ENCODE measurements at regions not wholly inside any gene's neighbourhood (a gene's known extent, or its start where the extent isn't known, plus 50 kb on each side); places are given as distances from the start of the nearest gene placed in this dataset.

- TF ChIP-seq TCF12 (IDR thresholded peaks at IDR 0.05; ENCODE audit: low read depth) (no peak), USF1 (IDR thresholded peaks at IDR 0.05) (no peak), TAF1 (IDR thresholded peaks at IDR 0.05; ENCODE audit: low read depth) (no peak), CEBPB (IDR thresholded peaks at IDR 0.05) (no peak), RAD21 (IDR thresholded peaks at IDR 0.05; ENCODE audit: low read depth) (no peak), EGR1 (IDR thresholded peaks at IDR 0.05) (no peak), MAX (IDR thresholded peaks at IDR 0.05) (no peak), NFIC (IDR thresholded peaks at IDR 0.05) (no peak), ZBTB7A (IDR thresholded peaks at IDR 0.05; ENCODE audit: low read depth) (no peak), YY1 (IDR thresholded peaks at IDR 0.05; ENCODE audit: low read depth) (no peak)
Measured at GRCh38 chr14:97524589-97525319, 727.6 kb downstream of the VRK1 start.

- TF ChIP-seq CEBPB (IDR thresholded peaks at IDR 0.05) = no peak
- TF ChIP-seq EP300 (IDR thresholded peaks at IDR 0.05; ENCODE audit: borderline replicate concordance) = no peak
- TF ChIP-seq FOXM1 (IDR thresholded peaks at IDR 0.05; ENCODE audit: borderline replicate concordance, low read depth) = no peak
- no peak for TF ChIP-seq TCF12 (IDR thresholded peaks at IDR 0.05; ENCODE audit: low read depth)
- TF ChIP-seq NFIC (IDR thresholded peaks at IDR 0.05) = no peak
Measured at GRCh38 chr14:97527993-97528392, 730.8 kb downstream of the VRK1 start.

GRCh38 chr14:97532052-97532451 is 734.9 kb downstream of the VRK1 start:
- TF ChIP-seq USF1 (IDR thresholded peaks at IDR 0.05) = no peak
- no peak for TF ChIP-seq MAX (IDR thresholded peaks at IDR 0.05)

- TF ChIP-seq REST (IDR thresholded peaks at IDR 0.05; ENCODE audit: low read depth) = no peak
- TF ChIP-seq TCF12 (IDR thresholded peaks at IDR 0.05; ENCODE audit: low read depth) = no peak
- TF ChIP-seq CEBPB (IDR thresholded peaks at IDR 0.05) = no peak
- TF ChIP-seq YY1 (IDR thresholded peaks at IDR 0.05; ENCODE audit: low read depth) = no peak
- TF ChIP-seq EGR1 (IDR thresholded peaks at IDR 0.05) = no peak
- TF ChIP-seq EP300 (IDR thresholded peaks at IDR 0.05; ENCODE audit: borderline replicate concordance) = no peak
- no peak for TF ChIP-seq MAX (IDR thresholded peaks at IDR 0.05)
Measured at GRCh38 chr14:97536421-97536820, 739.2 kb downstream of the VRK1 start.

GRCh38 chr14:97538749-97539410 is 741.7 kb downstream of the VRK1 start:
- TF ChIP-seq ZBTB7A (IDR thresholded peaks at IDR 0.05; ENCODE audit: low read depth) = no peak
- no peak for TF ChIP-seq RAD21 (IDR thresholded peaks at IDR 0.05; ENCODE audit: low read depth)
- no peak for TF ChIP-seq TCF12 (IDR thresholded peaks at IDR 0.05; ENCODE audit: low read depth)
- TF ChIP-seq TAF1 (IDR thresholded peaks at IDR 0.05; ENCODE audit: low read depth) = no peak
- no peak for TF ChIP-seq EGR1 (IDR thresholded peaks at IDR 0.05)
- TF ChIP-seq TEAD4 (IDR thresholded peaks at IDR 0.05) = no peak
- TF ChIP-seq CEBPB (IDR thresholded peaks at IDR 0.05) = no peak
- no peak for TF ChIP-seq NFIC (IDR thresholded peaks at IDR 0.05)
- TF ChIP-seq USF1 (IDR thresholded peaks at IDR 0.05) = no peak
- TF ChIP-seq REST (IDR thresholded peaks at IDR 0.05; ENCODE audit: low read depth) = no peak
- no peak for TF ChIP-seq EP300 (IDR thresholded peaks at IDR 0.05; ENCODE audit: borderline replicate concordance)
- no peak for TF ChIP-seq FOXM1 (IDR thresholded peaks at IDR 0.05; ENCODE audit: borderline replicate concordance, low read depth)
- no peak for TF ChIP-seq CREB1 (IDR thresholded peaks at IDR 0.05; ENCODE audit: low read depth)
- no peak for TF ChIP-seq MAX (IDR thresholded peaks at IDR 0.05)
